Stimulated activated CD4-positive, alpha-beta T cell treated with anti-CD3 and anti-CD28 coated beads, Interleukin-1b, Interleukin-23, amount 100 ng/mL, for 4 hours (primary cell): ENCODE measurements at regions not wholly inside any gene's neighbourhood (a gene's known extent, or its start where the extent isn't known, plus 50 kb on each side); places are given as distances from the start of the nearest gene placed in this dataset.
"Not testable (repeated sequence)": the region's sequence is repeated elsewhere in the genome, so short reads cannot be mapped to it uniquely, and the experiment has no call there.

Experiments used
- DNase-seq, 2 donors: peaks; one replicate each; pipeline ENCODE4 v3.0.0-alpha.2; 2020; ENCODE audit warnings: low read depth in 2 of 2

GRCh38 chr5:133881576-133882388 is 86.6 kb downstream of the C5orf15 start:
- DNase-seq: no peak

GRCh38 chr5:133878236-133878555 is 90.2 kb downstream of the C5orf15 start:
- no peak for DNase-seq

- no peak for DNase-seq
Measured at GRCh38 chr5:133877351-133878235, 90.8 kb downstream of the C5orf15 start.

- no peak for DNase-seq
Measured at GRCh38 chr5:133876266-133876665, 92.2 kb downstream of the C5orf15 start.

GRCh38 chr5:133875179-133875578 is 93.2 kb downstream of the C5orf15 start:
- no peak for DNase-seq

GRCh38 chr5:133873449-133873848 is 95.0 kb downstream of the C5orf15 start:
- no peak for DNase-seq

GRCh38 chr5:133870661-133871060 is 97.8 kb downstream of the C5orf15 start:
- DNase-seq: no peak

GRCh38 chr5:133869519-133870335 is 98.7 kb downstream of the C5orf15 start:
- DNase-seq: no peak

- DNase-seq: peak; percentile 60 to 79
Measured at GRCh38 chr5:133868946-133869518, 99.4 kb downstream of the C5orf15 start.

GRCh38 chr5:133867851-133868545 is 100.4 kb downstream of the C5orf15 start:
- DNase-seq: no peak

- no peak for DNase-seq
Measured at GRCh38 chr5:133867341-133867740, 101.1 kb downstream of the C5orf15 start.

- DNase-seq: no peak
Measured at GRCh38 chr5:133866903-133867245, 101.6 kb downstream of the C5orf15 start.

- DNase-seq: no peak
Measured at GRCh38 chr5:133866160-133866902, 102.1 kb downstream of the C5orf15 start.

- DNase-seq: no peak
Measured at GRCh38 chr5:133865113-133865512, 103.3 kb downstream of the C5orf15 start.

GRCh38 chr5:133864711-133865110 is 103.7 kb downstream of the C5orf15 start:
- DNase-seq: no peak

GRCh38 chr5:133863857-133864585 is 104.4 kb downstream of the C5orf15 start:
- DNase-seq: no peak

GRCh38 chr5:133861161-133861737 is 107.2 kb downstream of the C5orf15 start:
- DNase-seq: peak in 1 of 2 donors; percentile 23

GRCh38 chr5:133859073-133859472 is 109.4 kb downstream of the C5orf15 start:
- no peak for DNase-seq

- not testable (repeated sequence) for DNase-seq
Measured at GRCh38 chr5:133857595-133858313, 110.7 kb downstream of the C5orf15 start.
